Panc1 (cell line): ENCODE measurements at regions not wholly inside any gene's neighbourhood (a gene's known extent, or its start where the extent isn't known, plus 50 kb on each side); places are given as distances from the start of the nearest gene placed in this dataset.

ENCODE experiments used
- ATAC-seq: fragments of 200-7000 bp; cut with Tn5 transposase; 2 replicates; pipeline ENCODE4 v1.9.1; 2020; ENCODE audit warnings: mild to moderate bottlenecking, moderate library complexity
- BruUV-seq: library from RNA; stranded (reverse); fragments of 400-500 nt; replicated peaks from 2 replicates; lab custom pipeline; 2021; lab: Mats Ljungman, UMichigan
- CTCF ChIA-PET: fragments of 300-600 bp; sonication (Branson Sonifier 250); formaldehyde crosslinking; loops from one replicate; lab custom pipeline; 2022; ENCODE audit warnings: antibody characterized with exemption; lab: Charles Lee
- POLR2A ChIA-PET: fragments of 300-600 bp; sonication (Branson Sonifier 250); formaldehyde crosslinking; loops from one replicate; lab custom pipeline; 2022; ENCODE audit warnings: antibody characterized with exemption; lab: Charles Lee
- DNase-seq: peaks from one replicate; pipeline ENCODE4 v3.0.0-alpha.2; 2010; ENCODE audit warnings: low read depth, low spot score
- H3K27ac ChIP-seq: 2 replicates; pipeline ENCODE4 v1.5.1; 2011; ENCODE audit warnings: mild to moderate bottlenecking, low read length, inconsistent platforms
- H3K27me3 ChIP-seq: fragments of 200-500 bp; sonication (Bioruptor generic); 2 replicates; pipeline ENCODE4 v1.6.0; 2014; ENCODE audit warnings: low read length, inconsistent platforms; ENCODE audit not compliant: control insufficient read depth, insufficient read depth
- H3K36me3 ChIP-seq: fragments of 200-500 bp; sonication (Bioruptor generic); 2 replicates; pipeline ENCODE4 v1.5.1; 2014; ENCODE audit warnings: inconsistent platforms, mild to moderate bottlenecking, low read length, moderate library complexity; ENCODE audit not compliant: control insufficient read depth, insufficient read depth
- H3K4me1 ChIP-seq: 2 replicates; pipeline ENCODE4 v1.5.1; 2011; ENCODE audit warnings: inconsistent platforms, mild to moderate bottlenecking, low read length, moderate library complexity; ENCODE audit not compliant: control insufficient read depth, insufficient read depth
- H3K4me3 ChIP-seq, 2 experiments: 2 replicates each; pipeline ENCODE4 v1.5.1; 2011 to 2012; ENCODE audit warnings: low read depth in 2 of 2, low read length in 2 of 2, mild to moderate bottlenecking in 2 of 2, inconsistent platforms in 1 of 2, moderate library complexity in 1 of 2
- H3K9me3 ChIP-seq: fragments of 200-500 bp; sonication (Bioruptor generic); 2 replicates; pipeline ENCODE4 v1.5.1; 2014; ENCODE audit warnings: low read depth, mild to moderate bottlenecking, inconsistent platforms, low read length, moderate library complexity; ENCODE audit not compliant: control insufficient read depth, insufficient read depth
- POLR2AphosphoS5 ChIP-seq: IDR thresholded peaks from 2 replicates; pipeline ENCODE4 v1.6.1; 2012; ENCODE audit warnings: mild to moderate bottlenecking, low read depth, low read length, moderate library complexity
- SIN3A ChIP-seq: IDR thresholded peaks from 2 replicates; pipeline ENCODE4 v1.6.1; 2012; ENCODE audit warnings: low read depth, mild to moderate bottlenecking, low read length, moderate library complexity, borderline replicate concordance; ENCODE audit not compliant: insufficient read depth
- TCF7L2 ChIP-seq: IDR thresholded peaks from 2 replicates; pipeline ENCODE4 v1.6.1; 2011; ENCODE audit warnings: mild to moderate bottlenecking, low read depth, low read length, inconsistent platforms
- in situ Hi-C: cut with HindIII; loops from 2 replicates; pipeline ENCODE4 v1.10.0; 2016; ENCODE audit warnings: low sequenced_read_pairs, low pct_unique_long_range_greater_than_20kb
- intact Hi-C: fragments of 100-400 bp; cut with micrococcal nuclease; formaldehyde crosslinking; loops from one replicate; pipeline ENCODE4 v1.10.0; 2022; ENCODE audit not compliant: unreplicated experiment
- TF ChIP-seq, protein P1 (sequence below), 2 experiments: IDR thresholded peaks; 2 replicates each; pipeline ENCODE4 v1.6.1; 2011 to 2012; ENCODE audit warnings: low read depth in 2 of 2, control low read depth in 1 of 2, low read length in 1 of 2, mild to moderate bottlenecking in 1 of 2, moderate library complexity in 1 of 2; ENCODE audit not compliant: insufficient read depth in 1 of 2
- TF ChIP-seq, protein P2 (sequence below): fragments of 450-650 bp; IDR thresholded peaks from 2 replicates; pipeline ENCODE4 v1.5.1; 2017; ENCODE audit warnings: mild to moderate bottlenecking

DNA sequence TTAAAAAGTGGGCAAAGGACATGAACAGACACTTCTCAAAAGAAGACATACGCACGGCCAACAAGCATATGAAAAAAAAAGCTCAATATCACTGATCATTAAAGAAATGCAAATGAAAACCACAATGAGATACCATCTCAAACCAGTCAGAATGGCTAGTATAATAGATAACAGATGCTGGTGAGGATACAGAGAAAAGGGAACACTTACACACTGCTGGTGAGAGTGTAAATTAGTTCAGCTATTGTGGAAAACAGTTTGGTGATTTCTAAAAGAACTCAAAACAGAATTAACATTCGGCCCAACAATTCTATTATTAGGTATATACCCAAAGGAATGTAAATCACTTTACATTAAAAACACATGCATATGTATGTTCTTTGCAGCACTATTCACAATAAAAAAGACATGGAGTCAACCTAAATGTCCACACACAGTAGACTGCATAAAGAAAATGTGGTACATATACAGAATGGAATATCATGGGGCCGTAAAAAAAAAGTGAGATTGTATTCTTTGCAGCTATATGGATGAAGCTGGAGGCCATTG, 1569.0 kb downstream of the OLFM4 start:
- ChIA-PET POLR2A (no interaction called here), CTCF (no interaction called here)
- DNase-seq (no peak), ATAC-seq (no peak)
- Histone ChIP-seq H3K27me3 (no peaks in the 10 kb centered on the region), H3K27ac (no peak overlapping the region), H3K4me3 (no peak overlapping the region), H3K36me3 (no peaks in the 10 kb centered on the region), H3K4me1 (no peaks in the 10 kb centered on the region), H3K9me3 (no peaks in the 10 kb centered on the region)
- TF ChIP-seq SIN3A: no peak
- TF ChIP-seq, protein P1, sequence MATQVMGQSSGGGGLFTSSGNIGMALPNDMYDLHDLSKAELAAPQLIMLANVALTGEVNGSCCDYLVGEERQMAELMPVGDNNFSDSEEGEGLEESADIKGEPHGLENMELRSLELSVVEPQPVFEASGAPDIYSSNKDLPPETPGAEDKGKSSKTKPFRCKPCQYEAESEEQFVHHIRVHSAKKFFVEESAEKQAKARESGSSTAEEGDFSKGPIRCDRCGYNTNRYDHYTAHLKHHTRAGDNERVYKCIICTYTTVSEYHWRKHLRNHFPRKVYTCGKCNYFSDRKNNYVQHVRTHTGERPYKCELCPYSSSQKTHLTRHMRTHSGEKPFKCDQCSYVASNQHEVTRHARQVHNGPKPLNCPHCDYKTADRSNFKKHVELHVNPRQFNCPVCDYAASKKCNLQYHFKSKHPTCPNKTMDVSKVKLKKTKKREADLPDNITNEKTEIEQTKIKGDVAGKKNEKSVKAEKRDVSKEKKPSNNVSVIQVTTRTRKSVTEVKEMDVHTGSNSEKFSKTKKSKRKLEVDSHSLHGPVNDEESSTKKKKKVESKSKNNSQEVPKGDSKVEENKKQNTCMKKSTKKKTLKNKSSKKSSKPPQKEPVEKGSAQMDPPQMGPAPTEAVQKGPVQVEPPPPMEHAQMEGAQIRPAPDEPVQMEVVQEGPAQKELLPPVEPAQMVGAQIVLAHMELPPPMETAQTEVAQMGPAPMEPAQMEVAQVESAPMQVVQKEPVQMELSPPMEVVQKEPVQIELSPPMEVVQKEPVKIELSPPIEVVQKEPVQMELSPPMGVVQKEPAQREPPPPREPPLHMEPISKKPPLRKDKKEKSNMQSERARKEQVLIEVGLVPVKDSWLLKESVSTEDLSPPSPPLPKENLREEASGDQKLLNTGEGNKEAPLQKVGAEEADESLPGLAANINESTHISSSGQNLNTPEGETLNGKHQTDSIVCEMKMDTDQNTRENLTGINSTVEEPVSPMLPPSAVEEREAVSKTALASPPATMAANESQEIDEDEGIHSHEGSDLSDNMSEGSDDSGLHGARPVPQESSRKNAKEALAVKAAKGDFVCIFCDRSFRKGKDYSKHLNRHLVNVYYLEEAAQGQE (IDR thresholded peaks at IDR 0.05; ENCODE audit: insufficient read depth in 1 of 2, low read depth in 2 of 2, low read length in 1 of 2): no peak
- no peak for TF ChIP-seq TCF7L2
- TF ChIP-seq, protein P2, sequence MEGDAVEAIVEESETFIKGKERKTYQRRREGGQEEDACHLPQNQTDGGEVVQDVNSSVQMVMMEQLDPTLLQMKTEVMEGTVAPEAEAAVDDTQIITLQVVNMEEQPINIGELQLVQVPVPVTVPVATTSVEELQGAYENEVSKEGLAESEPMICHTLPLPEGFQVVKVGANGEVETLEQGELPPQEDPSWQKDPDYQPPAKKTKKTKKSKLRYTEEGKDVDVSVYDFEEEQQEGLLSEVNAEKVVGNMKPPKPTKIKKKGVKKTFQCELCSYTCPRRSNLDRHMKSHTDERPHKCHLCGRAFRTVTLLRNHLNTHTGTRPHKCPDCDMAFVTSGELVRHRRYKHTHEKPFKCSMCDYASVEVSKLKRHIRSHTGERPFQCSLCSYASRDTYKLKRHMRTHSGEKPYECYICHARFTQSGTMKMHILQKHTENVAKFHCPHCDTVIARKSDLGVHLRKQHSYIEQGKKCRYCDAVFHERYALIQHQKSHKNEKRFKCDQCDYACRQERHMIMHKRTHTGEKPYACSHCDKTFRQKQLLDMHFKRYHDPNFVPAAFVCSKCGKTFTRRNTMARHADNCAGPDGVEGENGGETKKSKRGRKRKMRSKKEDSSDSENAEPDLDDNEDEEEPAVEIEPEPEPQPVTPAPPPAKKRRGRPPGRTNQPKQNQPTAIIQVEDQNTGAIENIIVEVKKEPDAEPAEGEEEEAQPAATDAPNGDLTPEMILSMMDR: no peak
- TF ChIP-seq POLR2AphosphoS5: no peak
- in situ Hi-C loops: no loop called here
- BruUV-seq: no TSS peak
- intact Hi-C loops: no loop called here

DNA sequence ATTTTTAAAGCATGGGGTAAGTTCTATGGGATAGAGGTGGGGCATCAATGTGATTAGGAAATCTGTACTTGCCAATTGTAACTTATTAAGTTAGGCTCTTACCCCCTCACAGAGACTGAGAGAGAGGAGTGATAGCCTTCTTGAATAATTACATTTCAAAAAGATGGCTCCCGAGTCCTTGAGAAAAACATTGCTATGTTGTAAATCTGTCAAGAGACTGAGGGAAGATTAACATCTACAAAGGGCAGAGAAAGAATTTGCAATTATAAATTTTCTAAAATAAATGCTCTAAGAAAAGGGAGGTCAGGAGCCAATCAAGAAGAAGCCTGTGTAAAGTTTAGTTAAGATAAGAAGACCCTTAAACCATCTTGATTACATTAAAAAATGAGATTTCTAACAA, 1570.8 kb downstream of the OLFM4 start:
- ATAC-seq: no peak
- intact Hi-C loops (no loop called here), in situ Hi-C loops (no loop called here)
- BruUV-seq: no TSS peak
- Histone ChIP-seq H3K9me3 (no peaks in the 10 kb centered on the region), H3K4me1 (no peaks in the 10 kb centered on the region), H3K4me3 (no peak overlapping the region), H3K27me3 (no peaks in the 10 kb centered on the region), H3K27ac (no peak overlapping the region), H3K36me3 (no peaks in the 10 kb centered on the region)
- TF ChIP-seq, protein P1 (IDR thresholded peaks at IDR 0.05; ENCODE audit: insufficient read depth in 1 of 2, low read depth in 2 of 2, low read length in 1 of 2): no peak
- TF ChIP-seq POLR2AphosphoS5 (no peak), TCF7L2 (no peak), SIN3A (no peak)
- TF ChIP-seq, protein P2: no peak
- CTCF ChIA-PET: no interaction called here
- no peak for DNase-seq
- POLR2A ChIA-PET: no interaction called here
